22Rv1 (cell line): ENCODE measurements at regions not wholly inside any gene's neighbourhood (a gene's known extent, or its start where the extent isn't known, plus 50 kb on each side); places are given as distances from the start of the nearest gene placed in this dataset.

Source experiments
- ZFX ChIP-seq: fragments of 450-650 bp; IDR thresholded peaks from 2 replicates; pipeline ENCODE4 v1.6.1; 2017; ENCODE audit warnings: antibody characterized with exemption, borderline replicate concordance
- TF ChIP-seq, protein P1 (sequence below): fragments of 450-650 bp; IDR thresholded peaks from 2 replicates; pipeline ENCODE4 v1.5.1; 2017; ENCODE audit warnings: mild to moderate bottlenecking

DNA sequence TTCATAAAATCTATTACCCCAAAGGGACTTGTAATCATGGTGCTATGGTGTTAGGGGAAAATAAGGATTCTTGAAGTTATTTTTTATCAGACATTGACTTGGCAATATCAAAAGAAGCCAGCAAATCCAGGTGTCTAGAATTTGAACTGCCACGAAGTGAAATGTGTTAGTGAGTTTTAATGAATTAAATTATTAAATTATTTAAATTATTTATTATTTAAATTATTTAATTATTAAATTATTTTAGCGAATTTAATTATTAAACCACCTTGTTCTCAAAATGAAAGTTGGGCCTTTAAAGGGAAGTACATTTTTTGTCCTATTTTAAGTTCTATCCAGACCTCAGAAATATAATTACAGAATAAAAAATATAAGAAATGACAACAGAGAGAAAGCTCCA is 332.6 kb upstream of the SMC2 start:
- TF ChIP-seq, protein P1, sequence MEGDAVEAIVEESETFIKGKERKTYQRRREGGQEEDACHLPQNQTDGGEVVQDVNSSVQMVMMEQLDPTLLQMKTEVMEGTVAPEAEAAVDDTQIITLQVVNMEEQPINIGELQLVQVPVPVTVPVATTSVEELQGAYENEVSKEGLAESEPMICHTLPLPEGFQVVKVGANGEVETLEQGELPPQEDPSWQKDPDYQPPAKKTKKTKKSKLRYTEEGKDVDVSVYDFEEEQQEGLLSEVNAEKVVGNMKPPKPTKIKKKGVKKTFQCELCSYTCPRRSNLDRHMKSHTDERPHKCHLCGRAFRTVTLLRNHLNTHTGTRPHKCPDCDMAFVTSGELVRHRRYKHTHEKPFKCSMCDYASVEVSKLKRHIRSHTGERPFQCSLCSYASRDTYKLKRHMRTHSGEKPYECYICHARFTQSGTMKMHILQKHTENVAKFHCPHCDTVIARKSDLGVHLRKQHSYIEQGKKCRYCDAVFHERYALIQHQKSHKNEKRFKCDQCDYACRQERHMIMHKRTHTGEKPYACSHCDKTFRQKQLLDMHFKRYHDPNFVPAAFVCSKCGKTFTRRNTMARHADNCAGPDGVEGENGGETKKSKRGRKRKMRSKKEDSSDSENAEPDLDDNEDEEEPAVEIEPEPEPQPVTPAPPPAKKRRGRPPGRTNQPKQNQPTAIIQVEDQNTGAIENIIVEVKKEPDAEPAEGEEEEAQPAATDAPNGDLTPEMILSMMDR: no peak
- TF ChIP-seq ZFX: no peak
